B cell (primary cell): ENCODE measurements at regions not wholly inside any gene's neighbourhood (a gene's known extent, or its start where the extent isn't known, plus 50 kb on each side); places are given as distances from the start of the nearest gene placed in this dataset.

Experiments
- ATAC-seq: fragments of 200-7000 bp; cut with Tn5 transposase; one replicate; pipeline ENCODE4 v1.10.0; 2021; ENCODE audit warnings: low read depth, mild to moderate bottlenecking, moderate number of reproducible peaks, moderate library complexity
- CTCF ChIA-PET: fragments of 350-600 bp; sonication (Branson Sonifier 250); formaldehyde crosslinking; loops from one replicate; lab custom pipeline; 2021; ENCODE audit warnings: antibody characterized with exemption, inconsistent platforms; lab: Charles Lee
- POLR2A ChIA-PET: fragments of 350-600 bp; sonication (Branson Sonifier 250); formaldehyde crosslinking; loops from one replicate; lab custom pipeline; 2021; ENCODE audit warnings: antibody characterized with exemption; lab: Charles Lee
- DNase-seq: peaks from one replicate; pipeline ENCODE4 v3.0.0; 2013
- H2AFZ ChIP-seq: 2 replicates; pipeline ENCODE4 v1.6.1; 2012; ENCODE audit warnings: mild to moderate bottlenecking, low read depth, low read length; ENCODE audit not compliant: insufficient read depth, poor library complexity, severe bottlenecking
- H3K27ac ChIP-seq, 2 donors: 1 replicate in 1 of 2; 2 replicates in 1 of 2; pipeline ENCODE4 v1.5.1; 2012 to 2013; ENCODE audit warnings: low read length in 2 of 2, mild to moderate bottlenecking in 2 of 2, moderate library complexity in 1 of 2
- H3K27me3 ChIP-seq, 4 experiments: fragments of 200-600 bp in 1 of 4; sonication (generic) in 1 of 4; replicated peaks in 1 of 4; 1 replicate in 2 of 4; 2 replicates in 2 of 4; pipeline versions ENCODE4 v1.6.1 to v1.7.0; 2013 to 2016; ENCODE audit warnings: low read length in 3 of 4, mild to moderate bottlenecking in 2 of 4, mixed read lengths in 1 of 4, moderate library complexity in 1 of 4; ENCODE audit not compliant: insufficient read depth in 4 of 4, control insufficient read depth in 3 of 4; ENCODE audit errors: control extremely low read depth in 1 of 4
- H3K36me3 ChIP-seq, 2 experiments: replicated peaks in 1 of 2; 1 replicate in 1 of 2; 2 replicates in 1 of 2; pipeline versions ENCODE4 v1.6.1 to v1.7.1; 2013; ENCODE audit warnings: low read length in 1 of 2; ENCODE audit not compliant: insufficient read depth in 2 of 2, control insufficient read depth in 1 of 2; ENCODE audit errors: control extremely low read depth in 1 of 2, extremely low read depth in 1 of 2
- H3K4me1 ChIP-seq, 2 donors: fragments of 200-600 bp in 1 of 2; sonication (generic) in 1 of 2; 1 replicate in 1 of 2; 2 replicates in 1 of 2; pipeline versions ENCODE4 v1.5.1 to v1.6.1; 2013 to 2017; ENCODE audit warnings: low read length in 2 of 2; ENCODE audit not compliant: control insufficient read depth in 2 of 2, insufficient read depth in 2 of 2
- H3K4me2 ChIP-seq: replicated peaks from 2 replicates; pipeline ENCODE3; 2012; ENCODE audit warnings: mild to moderate bottlenecking, low read depth, low read length; ENCODE audit not compliant: poor library complexity, severe bottlenecking
- H3K4me3 ChIP-seq, 5 experiments: fragments of 200-600 bp in 1 of 5; sonication (generic) in 1 of 5; 1 replicate in 3 of 5; 2 replicates in 2 of 5; pipeline versions ENCODE4 v1.5.1 to v1.7.0; 2011 to 2016; ENCODE audit warnings: low read length in 4 of 5, mild to moderate bottlenecking in 4 of 5, low read depth in 2 of 5, control low read depth in 1 of 5, moderate library complexity in 1 of 5; ENCODE audit not compliant: insufficient read depth in 1 of 5; ENCODE audit errors: control extremely low read depth in 1 of 5, extremely low read depth in 1 of 5
- H3K79me2 ChIP-seq: fragments of 200-600 bp; sonication (generic); one replicate; pipeline ENCODE4 v1.6.0; 2016; ENCODE audit warnings: low read length; ENCODE audit not compliant: control insufficient read depth, insufficient read depth
- H3K9ac ChIP-seq: fragments of 200-600 bp; sonication (generic); 2 replicates; pipeline ENCODE4 v1.6.1; 2017; ENCODE audit warnings: mild to moderate bottlenecking, low read length, moderate library complexity
- H3K9me3 ChIP-seq, 3 donors: one replicate each; pipeline versions ENCODE4 v1.6.1 to v1.7.1; 2013; ENCODE audit warnings: low read length in 2 of 3; ENCODE audit not compliant: control insufficient read depth in 2 of 3, insufficient read depth in 1 of 3; ENCODE audit errors: control extremely low read depth in 1 of 3
- H4K20me1 ChIP-seq: 2 replicates; pipeline ENCODE4 v1.6.0; 2012; ENCODE audit warnings: mild to moderate bottlenecking, low read length; ENCODE audit not compliant: insufficient read depth, control insufficient read depth, poor library complexity, severe bottlenecking
- H3K27ac Mint-ChIP-seq: one replicate; pipeline ENCODE4 v1.8.0; 2021; ENCODE audit warnings: mixed read lengths
- H3K27me3 Mint-ChIP-seq: one replicate; pipeline ENCODE4 v1.8.0; 2021; ENCODE audit warnings: mixed read lengths
- H3K4me1 Mint-ChIP-seq: one replicate; pipeline ENCODE4 v1.8.0; 2021; ENCODE audit warnings: mixed read lengths
- H3K4me3 Mint-ChIP-seq: one replicate; pipeline ENCODE4 v1.8.0; 2021; ENCODE audit warnings: mixed read lengths
- H3K9me3 Mint-ChIP-seq: one replicate; pipeline ENCODE4 v1.8.0; 2022; ENCODE audit warnings: mixed read lengths; ENCODE audit not compliant: insufficient read depth
- EZH2 ChIP-seq: IDR thresholded peaks from 2 replicates; pipeline ENCODE4 v1.6.1; 2012; ENCODE audit warnings: borderline replicate concordance, low read depth, mild to moderate bottlenecking, moderate library complexity, low read length; ENCODE audit not compliant: insufficient read depth, poor library complexity, severe bottlenecking
- WGBS: methylation state at CpG from one replicate; pipeline ENCODE4 v1.1.5; 2013; ENCODE audit warnings: missing lambda C conversion rate; ENCODE audit not compliant: insufficient coverage; 5-methylcytosine and 5-hydroxymethylcytosine counted together
- intact Hi-C: fragments of 100-400 bp; cut with micrococcal nuclease; formaldehyde crosslinking; loops from one replicate; pipeline ENCODE4 v1.10.0; 2022
- TF ChIP-seq, protein P1 (sequence below): fragments of 200-600 bp; IDR thresholded peaks from one replicate; pipeline ENCODE4 v1.8.0; 2022; ENCODE audit warnings: antibody characterized with exemption, mild to moderate bottlenecking

DNA sequence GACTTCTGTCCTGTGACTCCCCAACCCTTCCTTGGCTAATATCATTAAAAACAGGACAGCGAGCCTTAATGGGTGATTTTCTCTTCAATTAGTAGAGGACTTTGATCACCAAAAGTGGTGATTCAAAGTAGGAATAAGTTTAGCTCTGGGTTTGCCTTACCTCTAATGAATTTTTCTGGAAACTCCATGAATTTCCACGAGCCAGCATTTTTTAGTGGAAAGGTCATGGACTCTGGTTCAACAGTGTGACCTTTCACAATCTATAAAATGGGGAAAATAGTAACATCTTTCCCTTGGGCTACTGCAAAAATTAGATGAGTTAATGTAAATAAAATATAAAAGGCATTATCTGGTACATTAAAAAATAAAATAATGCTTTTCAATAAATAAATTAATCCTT lies 417.8 kb upstream of the NR2F2 start:
- Mint-ChIP-seq H3K27me3 (no peaks in the 10 kb centered on the region), H3K4me3 (no peak overlapping the region), H3K27ac (no peak overlapping the region), H3K4me1 (no peaks in the 10 kb centered on the region), H3K9me3 (no peaks in the 10 kb centered on the region)
- intact Hi-C loops = no loop called here
- ATAC-seq (no peak), DNase-seq (no peak)
- Histone ChIP-seq H3K4me3 (no peak overlapping the region), H3K27me3 (peaks cover 0 to 2% (median 0%) of the 10 kb centered on the region in 4 experiments), H3K36me3 (no peaks in the 10 kb centered on the region), H3K79me2 (no peaks in the 10 kb centered on the region), H3K4me2 (no peak overlapping the region), H3K4me1 (no peaks in the 10 kb centered on the region), H4K20me1 (no peaks in the 10 kb centered on the region), H3K27ac (no peak overlapping the region), H3K9me3 (peaks cover 0 to 4% (median 0%) of the 10 kb centered on the region in 3 donors), H2AFZ (no peak overlapping the region), H3K9ac (no peak overlapping the region)
- ChIA-PET CTCF (no interaction called here), POLR2A (no interaction called here)
- TF ChIP-seq, protein P1, sequence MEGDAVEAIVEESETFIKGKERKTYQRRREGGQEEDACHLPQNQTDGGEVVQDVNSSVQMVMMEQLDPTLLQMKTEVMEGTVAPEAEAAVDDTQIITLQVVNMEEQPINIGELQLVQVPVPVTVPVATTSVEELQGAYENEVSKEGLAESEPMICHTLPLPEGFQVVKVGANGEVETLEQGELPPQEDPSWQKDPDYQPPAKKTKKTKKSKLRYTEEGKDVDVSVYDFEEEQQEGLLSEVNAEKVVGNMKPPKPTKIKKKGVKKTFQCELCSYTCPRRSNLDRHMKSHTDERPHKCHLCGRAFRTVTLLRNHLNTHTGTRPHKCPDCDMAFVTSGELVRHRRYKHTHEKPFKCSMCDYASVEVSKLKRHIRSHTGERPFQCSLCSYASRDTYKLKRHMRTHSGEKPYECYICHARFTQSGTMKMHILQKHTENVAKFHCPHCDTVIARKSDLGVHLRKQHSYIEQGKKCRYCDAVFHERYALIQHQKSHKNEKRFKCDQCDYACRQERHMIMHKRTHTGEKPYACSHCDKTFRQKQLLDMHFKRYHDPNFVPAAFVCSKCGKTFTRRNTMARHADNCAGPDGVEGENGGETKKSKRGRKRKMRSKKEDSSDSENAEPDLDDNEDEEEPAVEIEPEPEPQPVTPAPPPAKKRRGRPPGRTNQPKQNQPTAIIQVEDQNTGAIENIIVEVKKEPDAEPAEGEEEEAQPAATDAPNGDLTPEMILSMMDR = no peak
- TF ChIP-seq EZH2 = no peak
- WGBS = 80% methylated on average over 1 of the region's 2 CpGs

DNA sequence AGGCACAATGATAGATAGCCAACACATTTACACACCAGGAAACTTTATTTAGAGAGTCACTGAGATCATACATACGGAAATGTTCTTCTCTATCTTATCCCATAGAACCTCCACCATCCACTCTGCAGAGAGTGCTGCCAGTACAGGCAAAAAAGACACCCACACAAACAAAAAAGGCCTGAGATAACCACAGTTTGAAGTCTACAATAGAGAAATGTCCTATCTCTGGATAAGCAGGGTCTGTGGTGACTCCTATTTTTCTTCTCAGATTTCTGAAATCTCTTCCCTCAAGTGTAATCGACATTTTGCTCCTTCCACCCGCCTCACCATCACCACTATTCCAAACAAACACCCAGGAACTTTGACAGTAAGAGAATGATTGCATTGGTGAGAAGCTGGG lies 413.9 kb upstream of the NR2F2 start:
- Histone ChIP-seq H3K9ac (no peak overlapping the region), H3K27ac (no peak overlapping the region), H3K36me3 (no peaks in the 10 kb centered on the region), H2AFZ (no peak overlapping the region), H3K79me2 (no peaks in the 10 kb centered on the region), H3K4me2 (no peak overlapping the region), H4K20me1 (no peaks in the 10 kb centered on the region), H3K4me1 (no peaks in the 10 kb centered on the region), H3K27me3 (no peaks in the 10 kb centered on the region), H3K4me3 (no peak overlapping the region), H3K9me3 (no peaks in the 10 kb centered on the region)
- ATAC-seq = no peak
- no peaks in the 10 kb centered on the region for H3K4me1 Mint-ChIP-seq
- intact Hi-C loops = no loop called here
- DNase-seq = no peak
- no peak overlapping the region for H3K4me3 Mint-ChIP-seq
- no peaks in the 10 kb centered on the region for H3K27me3 Mint-ChIP-seq
- no peak overlapping the region for H3K27ac Mint-ChIP-seq
- no peaks in the 10 kb centered on the region for H3K9me3 Mint-ChIP-seq
- POLR2A ChIA-PET = no interaction called here
- TF ChIP-seq, protein P1 = no peak
- TF ChIP-seq EZH2 = no peak
- 100% methylated on average over 1 of the region's 3 CpGs for WGBS
- CTCF ChIA-PET = no interaction called here
